ENCODE measurements at regions not wholly inside any gene's neighbourhood (a gene's known extent, or its start where the extent isn't known, plus 50 kb on each side); places are given as distances from the start of the nearest gene placed in this dataset.

- TF ChIP-seq CTCF (IDR thresholded peaks at IDR 0.05; ENCODE audit: low read length), result no peak
- TF ChIP-seq EZH2 (optimal IDR thresholded peaks at IDR 0.05; ENCODE audit: low read depth, low read length), result no peak
Measured at GRCh38 chr3:25120665-25121064, 307.4 kb upstream of the RARB start.
